ENCODE measurements at regions not wholly inside any gene's neighbourhood (a gene's known extent, or its start where the extent isn't known, plus 50 kb on each side); places are given as distances from the start of the nearest gene placed in this dataset.

DNA sequence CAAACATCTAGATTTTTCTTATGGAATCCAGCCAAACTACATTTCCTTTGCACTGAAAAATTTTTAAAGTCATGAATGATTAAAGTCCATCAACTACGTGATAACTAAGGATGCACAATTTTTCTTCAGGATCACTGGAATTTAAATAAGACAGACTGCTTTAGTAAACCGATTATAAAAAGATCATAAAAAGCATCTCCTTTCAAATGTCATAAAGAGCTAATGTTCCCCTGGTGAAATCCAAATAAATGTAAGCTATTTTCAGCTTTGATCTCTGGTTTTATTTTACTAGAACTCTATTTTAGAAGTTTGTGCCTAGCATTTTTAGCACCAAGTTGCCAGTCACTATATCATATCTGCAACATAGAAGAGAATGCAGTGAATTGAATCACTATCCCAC is 460.8 kb downstream of the RFC3 start:
- H3K9me3 ChIP-seq (ENCODE audit: control insufficient read depth, low read length), result peaks cover 9% of the 10 kb centered on the region
- no peak for DNase-seq (ENCODE audit: low read depth)
- no peaks in the 10 kb centered on the region for H3K36me3 ChIP-seq (ENCODE audit: control insufficient read depth, insufficient read depth, low read length, severe bottlenecking)
- no peak overlapping the region for H3K9ac ChIP-seq (ENCODE audit: low read length)
- H3K4me3 ChIP-seq (ENCODE audit: low read length), result no peak overlapping the region
- H3K27me3 ChIP-seq (replicated peaks; ENCODE audit: control insufficient read depth, insufficient read depth, low read length), result no peaks in the 10 kb centered on the region
- no peaks in the 10 kb centered on the region for H3K4me1 ChIP-seq (ENCODE audit: control insufficient read depth, insufficient read depth, low read length)

DNA sequence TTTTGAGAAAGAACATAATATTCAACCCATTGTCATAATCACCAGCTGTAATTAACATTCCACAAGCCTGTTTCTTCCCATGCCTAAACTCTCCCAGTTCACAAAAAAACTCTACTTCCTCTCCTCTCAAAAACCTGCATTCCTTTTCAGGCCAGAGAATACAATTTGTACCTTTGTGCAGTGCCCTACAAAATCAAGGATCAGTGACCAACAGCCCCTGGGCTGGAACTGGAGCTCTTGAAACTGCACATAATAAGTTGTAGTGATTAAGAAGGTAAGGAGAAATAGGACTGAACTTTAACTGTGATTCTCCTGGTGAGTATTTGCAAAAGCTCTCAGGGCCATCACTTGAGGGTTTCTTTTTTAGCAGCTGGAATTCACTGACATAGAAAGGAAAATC is 472.7 kb downstream of the RFC3 start:
- Histone ChIP-seq H3K27me3 (replicated peaks; ENCODE audit: control insufficient read depth, insufficient read depth, low read length) (no peaks in the 10 kb centered on the region), H3K36me3 (ENCODE audit: control insufficient read depth, insufficient read depth, low read length, severe bottlenecking) (no peaks in the 10 kb centered on the region), H3K4me1 (ENCODE audit: control insufficient read depth, insufficient read depth, low read length) (no peaks in the 10 kb centered on the region), H3K9ac (ENCODE audit: low read length) (no peak overlapping the region), H3K4me3 (ENCODE audit: low read length) (no peak overlapping the region), H3K9me3 (ENCODE audit: control insufficient read depth, low read length) (no peaks in the 10 kb centered on the region)
- no peak for DNase-seq (ENCODE audit: low read depth)

DNA sequence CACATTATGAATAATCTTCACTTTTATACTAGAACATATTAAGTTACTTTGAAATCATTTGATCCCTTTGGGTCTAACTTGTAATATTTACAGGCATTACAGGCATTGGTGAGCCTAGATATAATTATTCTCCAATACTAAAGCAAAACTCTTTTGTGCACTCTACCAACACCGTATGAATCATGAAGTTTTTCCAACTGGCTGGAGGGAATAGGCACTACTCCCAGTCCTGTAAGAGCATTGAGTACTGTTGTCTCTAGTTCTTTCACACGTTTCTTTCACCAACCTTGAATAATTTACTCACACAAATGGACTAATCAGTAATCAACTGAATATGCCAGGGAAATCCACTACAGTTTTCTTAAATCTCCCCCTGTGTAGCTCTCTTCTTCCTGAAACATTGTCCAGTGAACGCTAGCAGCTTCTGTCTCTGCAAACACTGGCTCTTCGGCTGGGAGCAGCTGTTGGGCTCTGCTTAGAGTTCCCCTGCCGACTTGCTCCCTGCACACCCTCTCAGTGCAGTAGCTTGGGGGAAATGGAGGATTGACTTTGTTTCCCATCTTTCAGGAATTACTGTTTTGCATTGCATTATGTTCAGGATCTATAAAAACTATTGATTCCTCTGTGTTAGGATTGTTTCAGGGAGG is 476.7 kb downstream of the RFC3 start:
- DNase-seq (ENCODE audit: low read depth), result no peak
- no peaks in the 10 kb centered on the region for H3K27me3 ChIP-seq (replicated peaks; ENCODE audit: control insufficient read depth, insufficient read depth, low read length)

DNA sequence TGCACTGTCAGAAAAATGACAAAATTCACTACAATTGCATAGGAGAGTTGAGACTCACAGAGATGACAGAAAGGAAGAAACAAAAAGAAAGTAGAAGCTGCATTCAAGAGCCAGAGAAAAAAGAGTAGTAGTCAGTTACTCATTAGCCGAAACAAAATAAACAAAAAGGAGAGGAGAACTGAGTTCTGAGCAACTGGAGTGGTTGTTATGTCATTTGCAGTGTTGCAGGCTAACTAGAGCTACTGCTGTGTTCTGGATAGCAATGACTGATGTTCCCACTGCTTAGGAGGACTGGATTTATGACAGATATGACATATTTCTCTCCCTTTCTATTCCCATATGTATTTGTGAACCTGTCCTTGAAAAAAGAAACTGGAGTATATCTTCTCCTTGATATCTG is 482.6 kb downstream of the RFC3 start:
- Histone ChIP-seq H3K27me3 (replicated peaks; ENCODE audit: control insufficient read depth, insufficient read depth, low read length) (peaks cover 5% of the 10 kb centered on the region), H3K9me3 (ENCODE audit: control insufficient read depth, low read length) (peaks cover 9% of the 10 kb centered on the region), H3K4me1 (ENCODE audit: control insufficient read depth, insufficient read depth, low read length) (peaks cover 6% of the 10 kb centered on the region), H3K36me3 (ENCODE audit: control insufficient read depth, insufficient read depth, low read length, severe bottlenecking) (no peaks in the 10 kb centered on the region), H3K9ac (ENCODE audit: low read length) (no peak overlapping the region), H3K4me3 (ENCODE audit: low read length) (no peak overlapping the region)
- DNase-seq (ENCODE audit: low read depth), result no peak

More for the DNA sequence above, 476.7 kb downstream of the RFC3 start:
- Histone ChIP-seq H3K9me3 (ENCODE audit: control insufficient read depth, low read length) (no peaks in the 10 kb centered on the region), H3K9ac (ENCODE audit: low read length) (peak overlapping the region; percentile 70), H3K36me3 (ENCODE audit: control insufficient read depth, insufficient read depth, low read length, severe bottlenecking) (no peaks in the 10 kb centered on the region), H3K4me1 (ENCODE audit: control insufficient read depth, insufficient read depth, low read length) (no peaks in the 10 kb centered on the region), H3K4me3 (ENCODE audit: low read length) (peak overlapping the region; percentile 67)

DNA sequence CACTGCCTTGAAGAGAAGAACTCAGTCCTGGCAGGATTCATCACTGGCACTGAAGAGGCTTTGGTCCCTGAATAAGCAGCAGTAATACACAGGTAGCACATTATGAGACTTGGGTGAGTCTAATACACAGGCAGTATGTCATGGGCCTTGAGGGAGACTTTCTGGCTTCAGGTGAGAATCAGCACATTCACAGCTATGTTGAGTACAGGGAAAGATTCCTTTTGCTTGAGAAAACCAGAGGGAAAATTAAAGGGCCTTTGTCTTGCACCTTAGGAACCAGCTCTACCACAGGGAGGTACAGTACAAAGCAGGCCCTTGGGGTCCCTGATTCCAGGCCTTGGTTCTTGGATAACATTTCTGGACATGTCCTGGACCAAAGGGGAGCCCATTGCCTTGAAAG is 484.6 kb downstream of the RFC3 start:
- peaks cover 5% of the 10 kb centered on the region for H3K27me3 ChIP-seq (replicated peaks; ENCODE audit: control insufficient read depth, insufficient read depth, low read length)
- no peak overlapping the region for H3K4me3 ChIP-seq (ENCODE audit: low read length)
- no peaks in the 10 kb centered on the region for H3K36me3 ChIP-seq (ENCODE audit: control insufficient read depth, insufficient read depth, low read length, severe bottlenecking)
- no peak for DNase-seq (ENCODE audit: low read depth)
- peaks cover 9% of the 10 kb centered on the region for H3K9me3 ChIP-seq (ENCODE audit: control insufficient read depth, low read length)
- H3K4me1 ChIP-seq (ENCODE audit: control insufficient read depth, insufficient read depth, low read length), result peaks cover 6% of the 10 kb centered on the region
- H3K9ac ChIP-seq (ENCODE audit: low read length), result no peak overlapping the region

DNA sequence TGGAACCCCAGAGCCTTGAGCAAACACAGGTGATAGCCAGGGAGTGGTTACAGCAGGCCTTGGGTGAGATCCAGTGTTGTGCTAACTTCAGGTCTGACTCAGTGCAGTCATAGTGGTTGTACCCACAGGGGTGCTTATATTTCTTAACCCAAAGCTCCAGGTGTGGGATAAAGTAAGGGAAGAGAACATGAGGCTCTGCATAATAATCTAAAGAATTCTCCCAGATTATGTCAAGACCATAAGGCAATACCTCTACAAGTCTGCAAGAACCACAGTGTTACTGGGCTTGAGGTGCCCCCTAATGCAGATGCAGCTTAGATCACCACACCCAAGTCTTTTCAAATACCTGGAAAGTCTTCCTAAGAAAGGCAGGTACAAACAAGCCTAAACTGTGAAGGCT is 485.4 kb downstream of the RFC3 start:
- Histone ChIP-seq H3K9ac (ENCODE audit: low read length) (no peak overlapping the region), H3K4me3 (ENCODE audit: low read length) (no peak overlapping the region), H3K27me3 (replicated peaks; ENCODE audit: control insufficient read depth, insufficient read depth, low read length) (peaks cover 5% of the 10 kb centered on the region), H3K36me3 (ENCODE audit: control insufficient read depth, insufficient read depth, low read length, severe bottlenecking) (no peaks in the 10 kb centered on the region), H3K4me1 (ENCODE audit: control insufficient read depth, insufficient read depth, low read length) (peaks cover 6% of the 10 kb centered on the region), H3K9me3 (ENCODE audit: control insufficient read depth, low read length) (peaks cover 9% of the 10 kb centered on the region)
- no peak for DNase-seq (ENCODE audit: low read depth)

DNA sequence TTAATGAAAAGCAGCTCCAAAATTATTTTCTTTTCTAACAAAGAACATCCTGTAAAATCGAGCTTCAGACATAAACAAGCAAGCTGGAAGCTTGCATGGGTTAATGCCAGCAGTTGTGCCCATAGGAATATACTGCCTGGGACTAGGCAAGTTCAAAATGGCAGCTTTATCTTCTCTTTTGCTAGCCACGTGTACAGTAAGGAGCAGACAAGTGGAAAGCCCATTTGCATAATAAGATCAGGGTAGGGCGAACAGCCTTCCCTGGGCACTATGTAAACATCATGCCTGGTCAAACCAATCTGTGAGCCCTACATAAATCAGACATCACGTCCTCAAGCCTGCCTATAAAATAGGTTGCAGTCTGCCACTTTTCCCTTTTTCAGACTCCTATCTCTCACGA is 489.7 kb downstream of the RFC3 start:
- Histone ChIP-seq H3K27me3 (replicated peaks; ENCODE audit: control insufficient read depth, insufficient read depth, low read length) (no peaks in the 10 kb centered on the region), H3K4me1 (ENCODE audit: control insufficient read depth, insufficient read depth, low read length) (no peaks in the 10 kb centered on the region), H3K9ac (ENCODE audit: low read length) (no peak overlapping the region), H3K9me3 (ENCODE audit: control insufficient read depth, low read length) (peaks cover 9% of the 10 kb centered on the region), H3K4me3 (ENCODE audit: low read length) (no peak overlapping the region), H3K36me3 (ENCODE audit: control insufficient read depth, insufficient read depth, low read length, severe bottlenecking) (no peaks in the 10 kb centered on the region)
- no peak for DNase-seq (ENCODE audit: low read depth)

DNA sequence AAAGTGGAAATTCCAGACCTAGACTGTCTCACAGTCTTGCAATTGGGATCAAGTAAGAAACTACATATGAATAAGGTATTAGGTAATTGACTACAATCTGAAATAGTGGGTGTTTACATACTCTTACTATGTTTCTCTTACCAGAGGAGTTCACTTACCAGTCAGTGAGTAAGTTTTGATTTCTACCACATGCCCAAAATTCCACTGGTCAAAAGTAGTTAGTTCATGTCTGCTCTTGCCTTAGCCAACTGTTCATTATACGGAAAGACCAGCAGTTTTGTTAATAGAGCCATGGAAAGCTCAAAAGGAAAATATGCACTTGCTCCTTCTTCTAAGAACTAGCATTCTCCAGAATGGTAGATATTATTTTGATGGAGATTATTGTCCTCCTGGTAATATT is 490.8 kb downstream of the RFC3 start:
- Histone ChIP-seq H3K4me3 (ENCODE audit: low read length) (no peak overlapping the region), H3K9me3 (ENCODE audit: control insufficient read depth, low read length) (peaks cover 4% of the 10 kb centered on the region), H3K27me3 (replicated peaks; ENCODE audit: control insufficient read depth, insufficient read depth, low read length) (no peaks in the 10 kb centered on the region), H3K4me1 (ENCODE audit: control insufficient read depth, insufficient read depth, low read length) (no peaks in the 10 kb centered on the region), H3K9ac (ENCODE audit: low read length) (no peak overlapping the region), H3K36me3 (ENCODE audit: control insufficient read depth, insufficient read depth, low read length, severe bottlenecking) (no peaks in the 10 kb centered on the region)
- DNase-seq (ENCODE audit: low read depth), result peak; percentile 87

DNA sequence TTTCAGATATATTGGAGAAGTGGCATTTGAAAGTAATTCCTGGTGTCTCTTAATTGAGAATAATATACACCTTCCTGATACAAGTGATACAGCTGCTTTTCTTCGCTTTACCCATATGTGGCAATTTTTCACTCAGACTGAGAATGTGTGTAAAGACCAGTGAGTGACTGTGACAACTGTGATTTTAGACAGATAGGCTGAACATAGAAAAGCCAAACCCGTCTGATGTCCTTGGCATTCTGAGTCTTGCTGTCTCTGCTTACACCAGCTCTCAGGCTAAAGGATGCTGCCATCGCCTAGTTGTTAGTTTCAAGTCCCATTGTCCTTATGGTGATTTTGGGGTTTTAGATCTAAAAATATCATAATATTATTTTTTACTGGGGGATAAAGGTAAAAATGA is 492.6 kb downstream of the RFC3 start:
- Histone ChIP-seq H3K9ac (ENCODE audit: low read length) (no peak overlapping the region), H3K4me3 (ENCODE audit: low read length) (no peak overlapping the region), H3K36me3 (ENCODE audit: control insufficient read depth, insufficient read depth, low read length, severe bottlenecking) (no peaks in the 10 kb centered on the region), H3K27me3 (replicated peaks; ENCODE audit: control insufficient read depth, insufficient read depth, low read length) (no peaks in the 10 kb centered on the region), H3K4me1 (ENCODE audit: control insufficient read depth, insufficient read depth, low read length) (no peaks in the 10 kb centered on the region), H3K9me3 (ENCODE audit: control insufficient read depth, low read length) (no peaks in the 10 kb centered on the region)
- no peak for DNase-seq (ENCODE audit: low read depth)

DNA sequence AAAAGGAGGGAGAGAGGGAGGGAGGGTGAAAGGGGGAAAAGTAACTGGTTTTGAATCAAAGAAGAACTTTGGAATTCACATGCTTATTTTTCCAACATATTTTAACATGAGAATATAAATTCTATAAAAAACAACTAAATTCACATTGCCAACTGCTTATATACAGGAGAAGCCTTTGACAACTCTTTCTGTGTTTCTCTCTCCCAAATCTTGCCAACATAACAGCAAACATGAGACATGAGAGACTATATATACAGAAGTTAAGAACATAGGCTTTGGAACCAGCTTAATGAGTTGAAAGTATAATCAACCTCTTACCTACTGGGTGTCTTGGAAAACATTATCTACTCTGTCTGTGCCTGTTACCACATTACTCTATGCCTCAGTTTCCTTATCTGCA is 493.3 kb downstream of the RFC3 start:
- DNase-seq (ENCODE audit: low read depth), result no peak
- no peak overlapping the region for H3K9ac ChIP-seq (ENCODE audit: low read length)
- H3K4me1 ChIP-seq (ENCODE audit: control insufficient read depth, insufficient read depth, low read length), result no peaks in the 10 kb centered on the region
- no peaks in the 10 kb centered on the region for H3K27me3 ChIP-seq (replicated peaks; ENCODE audit: control insufficient read depth, insufficient read depth, low read length)
- no peak overlapping the region for H3K4me3 ChIP-seq (ENCODE audit: low read length)
- no peaks in the 10 kb centered on the region for H3K36me3 ChIP-seq (ENCODE audit: control insufficient read depth, insufficient read depth, low read length, severe bottlenecking)
- H3K9me3 ChIP-seq (ENCODE audit: control insufficient read depth, low read length), result no peaks in the 10 kb centered on the region

DNA sequence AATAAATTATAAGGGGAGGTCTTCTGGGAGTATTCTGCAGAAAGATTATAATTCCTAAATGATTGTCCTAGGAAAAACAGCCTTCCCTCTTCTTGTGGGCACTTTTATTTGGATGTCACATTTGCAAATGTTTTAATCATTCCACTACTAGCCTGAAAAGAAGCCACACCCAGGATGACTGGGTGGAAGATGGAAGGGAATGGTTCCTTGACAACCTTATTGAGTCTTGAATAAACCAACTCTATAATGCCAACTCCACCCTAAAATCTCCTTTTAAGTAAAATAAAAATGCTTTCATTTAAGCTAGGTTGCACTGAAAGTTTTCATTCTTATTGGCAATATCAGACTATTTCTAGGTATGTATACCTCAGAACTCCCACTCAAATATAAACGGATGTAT is 494.6 kb downstream of the RFC3 start:
- Histone ChIP-seq H3K4me3 (ENCODE audit: low read length) (no peak overlapping the region), H3K27me3 (replicated peaks; ENCODE audit: control insufficient read depth, insufficient read depth, low read length) (no peaks in the 10 kb centered on the region), H3K36me3 (ENCODE audit: control insufficient read depth, insufficient read depth, low read length, severe bottlenecking) (no peaks in the 10 kb centered on the region), H3K4me1 (ENCODE audit: control insufficient read depth, insufficient read depth, low read length) (no peaks in the 10 kb centered on the region), H3K9me3 (ENCODE audit: control insufficient read depth, low read length) (no peaks in the 10 kb centered on the region), H3K9ac (ENCODE audit: low read length) (no peak overlapping the region)
- no peak for DNase-seq (ENCODE audit: low read depth)

DNA sequence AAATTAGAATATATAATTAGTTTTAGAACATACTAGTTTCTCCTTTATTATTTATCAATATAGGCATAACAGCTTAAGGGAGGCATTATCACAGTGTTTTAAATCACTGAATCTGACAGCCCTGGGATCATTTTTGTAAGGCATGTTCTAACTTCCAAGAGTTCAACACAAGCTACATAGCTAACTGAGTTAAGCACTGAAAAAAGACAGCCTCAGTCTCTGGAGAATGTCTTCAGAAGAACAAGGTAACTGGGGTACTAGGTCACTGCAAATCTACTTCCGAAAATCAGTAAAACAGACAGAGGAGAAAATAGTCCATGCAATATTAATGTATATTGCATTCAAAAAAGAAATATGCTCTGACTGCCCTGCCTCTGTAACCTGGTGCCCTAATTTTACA is 502.1 kb downstream of the RFC3 start:
- Histone ChIP-seq H3K9me3 (ENCODE audit: control insufficient read depth, low read length) (no peaks in the 10 kb centered on the region), H3K4me1 (ENCODE audit: control insufficient read depth, insufficient read depth, low read length) (no peaks in the 10 kb centered on the region), H3K27me3 (replicated peaks; ENCODE audit: control insufficient read depth, insufficient read depth, low read length) (no peaks in the 10 kb centered on the region), H3K4me3 (ENCODE audit: low read length) (no peak overlapping the region), H3K9ac (ENCODE audit: low read length) (no peak overlapping the region), H3K36me3 (ENCODE audit: control insufficient read depth, insufficient read depth, low read length, severe bottlenecking) (no peaks in the 10 kb centered on the region)
- DNase-seq (ENCODE audit: low read depth), result no peak

Measured in adipocyte (in vitro differentiated cells).